GDM1 (cell line): ENCODE measurements at regions not wholly inside any gene's neighbourhood (a gene's known extent, or its start where the extent isn't known, plus 50 kb on each side); places are given as distances from the start of the nearest gene placed in this dataset.
"Not testable (repeated sequence)": the region's sequence is repeated elsewhere in the genome, so short reads cannot be mapped to it uniquely, and the experiment has no call there.

Source experiments
- DNase-seq: peaks from one replicate; lab custom pipeline; 2025; lab: John Stamatoyannopoulos, UW

DNA sequence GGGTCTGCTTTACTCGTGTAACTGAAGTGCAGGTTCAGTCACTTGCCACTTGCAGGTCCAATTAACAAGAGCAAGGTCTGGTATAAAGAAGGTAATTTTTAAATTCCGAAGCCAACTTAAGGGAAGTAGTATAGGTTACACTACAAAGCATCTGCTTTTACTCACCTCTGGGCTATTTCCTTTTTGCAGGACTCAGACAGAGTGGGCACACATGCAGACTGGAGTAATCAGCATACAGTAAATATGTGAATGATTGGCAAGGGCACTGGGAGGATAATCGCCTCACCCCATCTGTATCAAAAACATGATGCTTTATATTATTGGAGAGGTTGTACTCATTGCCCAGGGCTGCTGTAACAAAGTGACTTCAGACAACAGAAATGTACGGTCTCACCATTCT, 160.1 kb upstream of the CDH5 start:
- DNase-seq, result no peak

DNA sequence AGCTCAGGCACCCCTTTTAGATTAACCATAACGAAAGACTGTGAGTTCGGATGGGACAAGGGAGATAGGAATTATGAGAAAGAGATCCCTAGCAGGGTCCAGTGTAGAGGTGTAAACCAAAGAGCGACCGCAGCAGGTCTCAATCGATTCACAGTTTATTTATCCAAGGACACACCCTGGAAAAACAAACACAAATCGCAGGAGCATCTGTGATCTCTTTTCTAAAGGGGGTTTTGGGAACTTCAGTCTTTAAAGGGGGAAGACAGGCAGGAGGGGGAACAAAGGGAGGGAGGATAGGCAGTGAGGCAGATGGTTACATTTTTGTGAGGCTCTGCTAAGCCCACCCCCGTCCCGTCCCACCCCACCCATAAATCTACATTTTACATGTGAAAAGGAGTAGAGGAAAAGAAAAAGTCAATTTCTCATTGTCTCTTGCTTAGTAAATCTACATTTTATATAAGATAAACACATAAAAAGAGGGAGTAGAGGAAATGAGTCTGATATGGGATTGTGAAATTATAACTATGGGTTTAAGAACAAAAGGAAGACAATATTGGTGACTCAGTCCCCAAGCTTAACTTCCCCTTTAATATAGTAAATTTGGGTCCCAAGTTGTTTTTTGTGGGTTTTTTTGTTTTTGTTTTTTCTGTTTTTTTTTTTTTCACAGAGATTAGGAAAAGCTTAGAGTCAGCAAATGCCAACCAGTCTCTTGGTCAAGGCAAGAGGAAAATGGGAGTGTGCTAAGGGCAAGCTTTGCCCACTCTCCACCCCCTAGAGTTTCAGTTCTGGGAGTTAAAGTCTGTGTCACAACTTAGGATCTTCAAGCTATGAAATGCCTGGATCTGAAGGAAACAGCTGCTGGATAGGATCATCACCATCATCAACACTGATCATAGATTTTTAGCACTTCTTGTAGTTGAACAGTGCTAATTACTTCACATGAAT, 160.9 kb upstream of the CDH5 start:
- DNase-seq, result no peak

DNA sequence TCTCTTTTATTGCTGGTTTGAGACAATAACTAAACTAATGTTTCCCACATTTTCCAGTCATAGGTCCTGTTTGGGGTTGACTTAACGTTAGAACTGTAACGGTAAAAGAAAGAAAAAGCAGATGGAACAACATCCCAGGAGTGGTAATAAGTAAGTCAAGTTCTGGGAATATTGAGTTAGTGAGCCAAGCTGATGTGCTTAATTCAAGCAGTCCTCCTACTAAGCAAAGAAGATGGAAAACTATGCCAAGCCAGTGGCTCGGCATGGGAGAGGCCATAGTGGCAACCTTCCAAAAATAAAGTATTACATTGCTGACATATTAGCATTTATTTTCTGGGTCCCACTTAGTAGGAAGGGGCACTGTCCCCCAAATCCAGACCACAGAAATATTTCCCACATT, 161.7 kb upstream of the CDH5 start:
- no peak for DNase-seq

DNA sequence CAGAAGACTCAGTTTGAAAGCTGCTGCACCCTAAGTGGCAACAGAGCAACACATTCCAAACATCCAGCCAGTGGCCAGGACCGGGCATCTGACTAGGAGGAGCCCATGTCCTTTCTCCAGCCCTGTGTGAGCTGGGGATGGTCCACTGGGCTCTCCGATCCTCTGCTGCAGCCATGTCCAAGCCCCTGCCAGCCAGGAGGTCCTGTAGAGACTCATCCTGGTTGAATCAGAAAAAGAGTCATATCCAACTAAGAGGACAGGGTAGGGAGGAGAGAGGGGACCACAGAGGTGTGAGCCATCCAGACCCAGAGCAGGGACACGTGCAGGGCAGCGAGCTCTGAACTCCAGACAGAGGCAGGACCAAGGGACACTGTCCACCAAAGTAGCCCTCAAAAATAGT, 163.0 kb upstream of the CDH5 start:
- DNase-seq, result no peak

DNA sequence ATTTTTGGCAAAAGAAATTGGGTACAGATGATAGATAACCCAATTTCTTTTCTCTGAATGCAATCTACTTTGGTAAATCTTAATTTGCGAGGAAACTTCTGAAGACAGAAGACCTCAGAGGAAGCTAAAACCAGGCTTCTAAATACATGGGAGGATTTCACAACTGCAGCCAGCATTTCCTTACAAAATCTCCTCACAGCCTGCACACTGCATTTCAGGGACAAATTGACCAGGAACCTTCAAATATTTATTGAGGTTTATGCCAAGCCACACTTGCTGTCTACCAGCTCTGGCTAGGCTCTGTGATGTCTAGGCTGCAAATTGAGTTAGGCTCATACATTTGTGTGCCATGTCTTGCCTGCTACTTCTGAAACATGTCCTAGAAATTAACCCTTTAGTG, 167.3 kb upstream of the CDH5 start:
- DNase-seq, result no peak

DNA sequence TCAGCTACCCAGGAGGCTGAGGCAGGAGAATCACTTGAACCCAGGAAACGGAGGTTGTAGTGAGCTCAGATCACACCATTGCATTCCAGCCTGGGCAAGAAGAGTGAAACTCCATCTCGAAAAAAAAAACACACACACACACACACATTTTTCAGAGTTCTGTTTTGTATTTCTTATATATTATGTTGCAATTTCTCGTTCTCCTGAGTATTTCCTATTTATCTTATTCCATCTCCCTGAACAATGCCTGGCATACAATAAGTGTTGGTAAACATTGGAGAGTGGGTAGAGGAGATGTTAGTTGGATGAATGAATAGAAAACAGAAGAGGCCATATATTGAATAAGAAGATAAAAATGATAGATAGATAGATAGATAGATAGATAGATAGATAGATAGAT, 167.8 kb upstream of the CDH5 start:
- DNase-seq, result no peak

DNA sequence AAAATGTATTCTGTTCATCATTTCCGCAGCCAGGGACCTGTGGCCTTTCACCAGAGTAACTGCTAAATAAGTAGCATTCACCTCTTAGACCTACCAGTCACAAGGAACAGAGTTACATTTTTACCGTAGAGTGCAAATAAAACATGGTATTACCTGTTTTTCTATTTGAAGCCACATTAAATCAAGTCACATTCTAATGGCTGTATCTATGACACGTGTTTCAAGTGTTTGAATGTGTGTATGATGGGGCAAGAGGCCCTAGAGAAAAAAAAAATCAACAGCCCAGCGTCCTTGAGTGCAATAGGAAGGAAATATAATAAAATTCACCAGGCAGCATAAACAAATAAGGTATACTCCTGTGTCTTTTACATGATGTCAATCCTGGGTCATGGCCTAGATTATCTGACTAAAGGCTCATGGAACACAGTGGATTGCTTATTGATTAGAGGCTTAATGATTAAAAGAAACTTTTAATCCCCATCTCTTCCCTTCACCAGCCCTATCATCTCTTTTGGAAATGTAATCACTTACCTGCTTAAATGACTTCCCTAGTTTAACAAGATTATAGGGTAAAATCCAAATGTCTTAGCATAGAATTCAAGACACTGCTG, 168.7 kb upstream of the CDH5 start:
- no peak for DNase-seq

DNA sequence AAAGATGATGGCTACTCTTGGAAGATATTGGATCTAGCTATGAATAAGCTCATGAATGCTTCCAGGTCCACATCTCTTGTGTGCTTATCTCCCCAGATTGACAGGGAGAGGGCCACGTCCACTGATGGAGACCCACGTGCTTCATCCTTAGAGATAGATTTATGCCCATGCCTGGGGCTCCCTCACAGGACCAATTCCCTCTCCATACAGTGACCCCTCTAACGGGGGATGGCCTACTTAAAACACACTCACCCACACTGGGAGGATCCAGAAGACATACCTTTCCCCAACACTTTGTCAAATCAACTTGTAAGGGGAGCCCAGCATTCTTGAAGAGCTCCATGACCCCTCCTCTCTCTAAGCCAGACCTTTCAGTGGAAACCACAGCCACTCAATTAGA, 169.7 kb upstream of the CDH5 start:
- no peak for DNase-seq

DNA sequence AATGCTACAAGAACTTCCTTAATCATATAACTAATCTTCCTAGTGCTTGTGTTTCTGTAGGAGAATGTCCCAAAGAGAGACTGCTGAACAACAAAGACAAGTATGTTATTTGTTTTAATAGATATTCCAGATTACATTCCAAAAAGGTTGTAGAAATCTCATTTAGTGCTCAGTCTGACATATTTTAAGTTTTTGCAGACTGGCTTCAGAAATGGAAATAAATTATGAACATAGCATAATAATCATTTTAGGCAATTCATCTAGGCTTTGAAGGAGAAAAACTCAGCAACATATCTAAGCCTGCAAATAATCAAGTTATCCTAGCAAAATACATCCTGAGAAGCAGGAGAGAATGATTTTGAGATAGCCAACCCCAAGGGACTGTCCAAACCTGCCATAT, 171.6 kb upstream of the CDH5 start:
- DNase-seq, result no peak

DNA sequence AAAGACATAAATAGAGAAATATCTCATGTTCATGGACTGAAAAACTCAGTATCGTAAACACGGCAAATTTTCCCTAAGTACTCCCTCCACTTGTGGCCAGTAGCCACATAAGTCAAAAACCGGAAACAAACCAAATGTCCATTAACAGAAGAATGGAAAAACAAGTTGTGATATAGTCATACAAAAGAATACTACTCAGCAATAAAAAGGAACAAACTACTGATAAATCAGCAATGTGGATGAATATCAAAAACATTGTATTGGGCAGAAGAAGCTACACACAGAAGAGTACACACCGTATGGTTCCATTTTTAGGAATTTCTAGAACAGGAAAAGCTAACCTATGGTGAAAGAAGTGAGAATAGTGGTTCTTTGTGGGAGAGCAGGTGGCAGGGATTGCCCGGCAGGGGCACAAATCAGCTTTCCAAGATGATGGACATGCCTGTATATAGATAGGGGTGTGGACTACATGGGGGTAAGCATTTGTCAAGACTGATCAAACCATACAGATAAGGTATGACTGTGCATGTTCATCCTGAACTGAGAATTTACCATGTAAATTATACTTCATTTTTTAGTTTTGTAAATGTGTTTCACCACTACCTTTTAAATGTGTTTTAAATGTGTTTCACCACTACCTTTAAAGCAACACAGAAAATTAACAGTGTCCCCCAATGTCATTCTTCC, 172.8 kb upstream of the CDH5 start:
- no peak for DNase-seq

DNA sequence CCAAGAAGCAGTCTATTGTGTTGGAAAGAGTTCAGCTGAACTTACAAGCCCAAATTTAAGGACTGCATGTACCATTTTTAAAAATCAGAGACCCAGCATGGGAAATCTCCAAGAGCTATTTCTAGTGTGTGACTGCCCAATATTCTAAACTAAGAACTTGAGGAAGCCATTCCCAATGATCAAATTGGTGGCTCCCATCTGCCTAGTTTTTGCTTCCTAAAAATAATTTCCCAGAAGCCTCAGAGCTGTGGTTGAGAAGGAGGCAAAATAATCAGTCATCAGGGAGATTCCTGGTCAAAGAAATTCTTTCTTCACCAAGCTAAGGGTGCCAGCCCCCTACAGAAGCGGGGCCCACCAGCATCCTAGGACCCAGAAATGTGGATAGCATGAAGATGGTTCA, 176.1 kb upstream of the CDH5 start:
- DNase-seq, result no peak

DNA sequence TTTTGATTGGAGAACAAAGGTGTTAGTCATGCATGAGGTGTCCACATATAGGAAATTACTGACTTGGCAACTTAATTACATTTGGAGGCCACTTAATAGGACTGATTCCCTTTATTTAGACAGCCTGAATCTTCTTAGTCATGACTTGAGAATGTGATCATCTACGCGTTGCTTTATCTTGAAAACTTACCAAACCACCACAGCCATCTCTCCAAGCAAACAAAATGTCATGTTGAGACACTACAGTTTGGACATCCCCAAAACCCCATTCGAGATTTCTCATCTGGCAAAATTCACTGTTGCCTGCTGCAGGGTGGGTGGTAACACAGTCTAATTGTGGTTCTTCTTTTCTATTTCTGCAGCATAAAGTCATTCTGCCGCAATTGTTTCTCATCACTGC, 176.5 kb upstream of the CDH5 start:
- no peak for DNase-seq

DNA sequence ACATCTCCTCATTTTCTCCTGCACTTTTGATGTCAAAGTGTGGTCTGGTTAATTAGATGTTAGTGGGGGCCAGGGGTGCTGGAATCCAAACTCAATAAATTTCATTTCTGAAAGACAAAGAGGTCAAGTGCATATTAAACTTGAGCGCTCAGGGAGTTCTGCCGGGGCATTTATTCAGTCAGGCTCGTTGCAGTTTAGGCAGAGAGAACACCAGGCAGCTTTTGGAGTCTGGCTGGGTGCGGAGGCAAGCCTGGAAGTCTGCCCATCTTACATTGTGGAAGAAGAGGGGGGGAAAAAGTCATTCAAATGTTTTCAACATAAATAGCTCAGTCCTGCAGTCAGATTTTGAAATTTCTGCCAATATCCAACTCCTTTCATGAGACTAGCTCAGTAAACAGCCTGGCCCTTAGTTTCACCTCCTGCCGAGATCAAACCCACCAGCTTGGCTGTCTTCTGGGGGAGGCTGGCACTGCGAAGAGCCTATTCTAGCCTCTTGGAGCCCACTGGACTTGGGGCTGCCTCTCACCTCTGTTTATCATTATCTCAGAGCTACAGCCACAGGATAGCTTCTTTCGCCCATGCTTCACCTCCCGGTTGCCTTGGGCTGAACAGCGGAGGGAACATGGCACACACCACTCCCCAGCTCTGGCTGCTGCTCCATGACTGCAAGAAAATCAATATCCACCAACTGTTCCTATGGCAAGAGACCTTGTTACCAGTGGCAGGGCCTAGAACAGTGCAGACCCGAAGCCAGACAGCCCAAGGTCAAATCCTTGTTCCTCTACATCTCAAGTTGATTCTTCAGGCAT, 177.4 kb upstream of the CDH5 start:
- DNase-seq, result no peak

DNA sequence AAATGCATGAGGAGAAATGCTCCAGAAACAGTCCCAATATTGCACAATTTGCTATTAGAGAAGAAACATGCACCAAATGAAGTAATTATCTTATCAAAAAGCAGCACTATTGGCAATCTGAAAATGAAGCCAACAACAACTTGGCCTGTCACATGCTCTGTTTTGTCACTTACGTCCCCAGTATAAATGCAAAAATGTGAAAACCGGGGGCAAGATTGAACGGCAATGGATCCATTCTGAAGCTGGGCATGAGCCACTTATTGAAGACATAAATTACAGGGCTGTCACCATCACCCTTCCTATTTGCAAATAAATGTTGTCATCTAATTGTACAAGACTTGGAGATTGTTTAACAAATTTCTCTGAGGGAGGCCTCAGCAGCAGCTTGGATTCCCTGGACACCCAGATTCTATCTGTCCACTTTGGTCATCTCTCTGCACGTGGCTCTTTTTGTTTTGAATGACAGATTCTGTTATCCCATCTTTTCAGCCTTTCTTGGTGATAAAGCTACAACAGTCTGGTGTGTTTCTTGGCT, 180.2 kb upstream of the CDH5 start:
- DNase-seq, result no peak

DNA sequence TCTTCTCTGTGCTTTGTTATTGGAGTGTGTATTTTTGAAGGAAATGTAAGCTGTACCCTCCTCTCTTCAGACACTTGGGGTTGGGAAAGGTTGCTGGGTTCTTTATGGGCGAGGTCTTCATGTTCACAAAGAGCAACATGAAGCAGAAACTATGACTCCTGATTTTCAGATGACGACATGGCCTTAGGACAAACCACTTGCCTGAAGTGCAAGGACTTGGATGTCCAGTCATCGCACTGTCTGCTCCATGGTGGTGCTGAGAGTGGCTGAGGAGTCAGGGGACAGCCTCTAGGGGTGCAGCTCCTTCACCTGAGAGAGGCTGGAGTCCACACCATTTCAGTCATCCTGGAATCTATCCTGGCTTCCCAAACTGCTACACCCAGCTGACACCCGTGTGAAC, 183.9 kb upstream of the CDH5 start:
- no peak for DNase-seq

DNA sequence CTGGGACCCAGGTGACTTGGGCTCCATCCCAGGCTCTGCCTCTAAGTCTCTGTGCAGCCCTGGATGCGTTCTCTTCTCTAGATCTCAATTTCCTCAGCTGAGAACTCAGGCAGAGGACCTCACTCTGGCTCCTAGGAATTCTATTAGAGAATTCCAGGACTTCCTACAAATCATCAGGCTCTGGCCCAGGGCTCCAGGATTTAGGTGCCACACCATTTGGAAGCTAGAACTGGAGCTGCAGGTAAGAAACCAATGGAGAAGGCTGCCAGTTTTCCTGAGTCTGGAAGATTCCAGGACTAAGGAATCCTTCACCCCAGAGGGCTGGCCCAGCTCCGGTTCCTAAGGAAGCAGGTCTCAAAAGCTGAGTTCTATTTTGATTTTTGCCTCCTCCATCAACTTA, 189.8 kb upstream of the CDH5 start:
- DNase-seq, result no peak

DNA sequence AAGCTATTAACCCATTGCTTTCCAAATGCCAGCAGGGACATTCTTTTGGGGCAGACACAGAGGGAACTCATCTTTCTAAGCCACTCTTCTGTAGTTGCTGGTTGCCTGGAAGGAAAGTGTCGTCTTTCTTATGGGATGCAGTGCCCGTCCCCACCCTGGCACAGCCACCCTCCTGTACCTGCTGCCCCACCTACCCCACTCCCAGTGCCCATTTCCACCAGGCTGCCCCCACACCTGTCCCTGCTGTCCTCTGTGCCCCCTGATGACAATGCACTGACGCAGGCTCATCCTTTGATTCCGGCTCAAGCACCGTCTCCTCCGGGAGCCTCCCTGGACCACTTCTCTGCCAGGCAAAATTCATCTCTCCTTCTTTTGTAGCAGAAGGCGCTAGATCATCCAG, 190.4 kb upstream of the CDH5 start:
- no peak for DNase-seq

DNA sequence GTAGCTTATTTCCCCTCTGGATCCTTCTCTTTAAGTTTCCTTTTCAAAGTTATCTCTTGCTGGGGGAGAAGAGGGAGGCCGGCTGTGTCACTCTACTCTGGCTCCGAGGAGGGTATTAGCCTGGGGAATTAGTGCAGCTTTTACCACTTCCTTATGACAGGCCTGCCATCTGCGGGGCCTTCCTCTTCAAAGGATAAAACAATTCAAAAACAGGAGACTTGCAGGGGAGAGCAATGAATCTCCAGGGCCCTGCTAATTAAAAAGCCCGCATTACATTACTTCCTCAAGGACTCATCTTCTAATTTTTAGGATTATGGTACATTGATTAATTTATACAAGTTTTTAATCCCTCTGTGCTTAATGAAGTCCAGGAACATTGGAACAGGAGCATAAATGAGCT, 190.9 kb upstream of the CDH5 start:
- no peak for DNase-seq

DNA sequence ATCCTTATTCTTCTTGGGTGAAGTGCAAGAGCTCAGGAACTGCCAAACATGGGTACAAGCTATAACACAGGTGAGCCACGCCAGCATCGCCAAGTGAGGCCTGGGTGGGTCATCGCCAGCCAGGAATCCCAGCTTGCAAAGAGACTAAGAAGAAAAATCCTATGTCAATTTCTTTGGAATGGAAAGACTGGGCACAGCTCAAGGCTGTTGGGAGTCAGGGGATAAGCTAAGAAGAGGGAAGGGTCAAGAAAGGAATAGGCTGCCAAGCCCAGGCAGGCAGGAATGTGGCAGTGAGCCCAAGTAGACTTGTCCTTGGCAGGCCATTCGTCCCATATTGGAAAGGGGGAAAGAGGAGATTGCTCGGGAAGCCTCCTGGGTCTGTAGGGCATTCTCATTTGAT, 191.4 kb upstream of the CDH5 start:
- DNase-seq, result no peak

DNA sequence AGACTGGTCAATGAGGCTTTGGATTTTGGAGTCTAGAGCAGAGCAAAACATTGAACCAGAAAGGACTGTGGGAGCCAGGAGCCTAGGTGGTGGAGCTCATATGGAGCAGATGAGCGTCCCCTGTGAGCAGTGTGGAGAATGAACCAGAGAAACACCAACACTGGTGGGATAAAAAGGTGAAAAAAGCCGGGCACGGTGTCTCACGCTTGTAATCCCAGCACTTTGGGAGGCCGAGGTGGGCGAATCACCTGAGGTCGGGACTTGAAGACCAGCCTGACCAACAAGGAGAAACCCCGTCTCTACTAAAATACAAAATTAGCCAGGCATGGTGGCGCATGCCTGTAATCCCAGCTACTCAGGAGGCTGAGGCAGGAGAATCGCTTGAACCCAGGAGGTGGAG, 192.7 kb upstream of the CDH5 start:
- DNase-seq, result not testable (repeated sequence)

DNA sequence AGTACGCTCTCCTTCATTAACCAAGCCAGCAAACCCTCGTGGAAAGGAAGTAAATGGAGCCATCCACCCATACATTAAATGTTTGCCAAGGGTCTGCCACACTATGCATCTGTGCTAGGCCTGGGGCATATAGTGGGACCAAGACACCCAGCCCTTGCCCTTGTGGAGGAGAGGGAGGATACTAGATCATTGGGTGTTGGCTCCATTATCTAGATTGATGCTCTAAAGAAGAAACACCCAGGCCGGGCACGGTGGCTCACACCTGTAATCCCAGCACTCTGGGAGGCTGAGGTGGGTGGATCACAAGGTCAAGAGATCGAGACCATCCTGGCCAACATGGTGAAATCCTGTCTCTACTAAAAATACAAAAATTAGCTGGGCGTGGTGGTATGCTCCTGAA, 193.3 kb upstream of the CDH5 start:
- not testable (repeated sequence) for DNase-seq

DNA sequence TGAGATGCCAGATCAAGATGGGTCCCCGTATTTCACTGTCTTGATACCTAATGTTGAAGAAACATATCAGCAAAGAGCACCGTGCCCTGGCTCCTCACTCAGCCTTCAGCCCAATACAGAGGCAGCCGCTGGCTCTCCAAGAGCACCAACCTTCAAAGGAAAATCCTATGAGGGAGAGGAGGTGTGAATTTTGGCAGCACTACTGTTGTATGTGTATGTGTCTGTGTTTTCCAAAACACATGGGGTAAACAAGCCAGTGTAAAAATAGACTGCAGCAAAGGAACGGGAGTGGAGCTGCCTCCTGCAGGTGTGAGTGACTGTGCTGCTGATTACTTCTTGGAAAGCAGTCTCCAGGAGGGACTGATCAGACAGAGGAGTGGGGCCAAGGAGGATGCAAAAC, 194.0 kb upstream of the CDH5 start:
- no peak for DNase-seq
